HL-60 (cell line): ENCODE measurements at regions not wholly inside any gene's neighbourhood (a gene's known extent, or its start where the extent isn't known, plus 50 kb on each side); places are given as distances from the start of the nearest gene placed in this dataset.

Experiments used
- CTCF ChIP-seq: IDR thresholded peaks from one replicate; pipeline ENCODE4 v1.5.1; 2011; ENCODE audit warnings: low read length, control low read depth, inconsistent platforms; ENCODE audit not compliant: insufficient read depth
- GABPA ChIP-seq: IDR thresholded peaks from 2 replicates; pipeline ENCODE4 v1.6.1; 2012; ENCODE audit warnings: low read depth
- POLR2AphosphoS5 ChIP-seq: IDR thresholded peaks from 2 replicates; pipeline ENCODE4 v1.6.1; 2012; ENCODE audit warnings: low read depth
- REST ChIP-seq: IDR thresholded peaks from 2 replicates; pipeline ENCODE4 v1.6.1; 2012; ENCODE audit warnings: low read depth; ENCODE audit not compliant: insufficient replicate concordance

- TF ChIP-seq CTCF (no peak), POLR2AphosphoS5 (no peak), REST (no peak), GABPA (no peak)
Observed at GRCh38 chrX:20397587-20397986, 130.9 kb upstream of the RPS6KA3 start.
